GM18520 (cell line): ENCODE measurements at regions not wholly inside any gene's neighbourhood (a gene's known extent, or its start where the extent isn't known, plus 50 kb on each side); places are given as distances from the start of the nearest gene placed in this dataset.
"Not testable (repeated sequence)": the region's sequence is repeated elsewhere in the genome, so short reads cannot be mapped to it uniquely, and the experiment has no call there.

Experiments
- ATAC-seq: cut with Tn5 transposase; IDR thresholded peaks from one replicate; pipeline ENCODE4 v1.9.1; 2021; ENCODE audit not compliant: unreplicated experiment

DNA sequence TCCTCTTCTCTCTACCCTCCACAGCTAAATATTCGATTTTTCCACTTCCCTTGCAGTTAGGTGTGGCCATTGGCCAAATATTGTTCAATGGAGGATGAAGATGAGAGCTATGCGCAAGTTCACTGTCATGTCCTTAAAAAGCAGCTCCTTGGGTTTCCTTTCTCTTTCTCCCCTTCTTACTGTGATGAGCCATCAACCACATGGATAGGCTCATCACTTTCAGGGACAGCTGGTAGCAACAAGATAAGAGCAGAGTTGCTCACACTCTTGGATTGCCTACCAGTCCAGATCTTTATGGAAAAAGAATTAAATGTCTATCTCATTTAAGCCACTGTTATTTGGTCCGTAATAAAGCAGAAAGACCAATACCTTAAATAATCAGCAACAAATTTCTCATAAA, 377.0 kb downstream of the DDX10 start:
- no peak for ATAC-seq

DNA sequence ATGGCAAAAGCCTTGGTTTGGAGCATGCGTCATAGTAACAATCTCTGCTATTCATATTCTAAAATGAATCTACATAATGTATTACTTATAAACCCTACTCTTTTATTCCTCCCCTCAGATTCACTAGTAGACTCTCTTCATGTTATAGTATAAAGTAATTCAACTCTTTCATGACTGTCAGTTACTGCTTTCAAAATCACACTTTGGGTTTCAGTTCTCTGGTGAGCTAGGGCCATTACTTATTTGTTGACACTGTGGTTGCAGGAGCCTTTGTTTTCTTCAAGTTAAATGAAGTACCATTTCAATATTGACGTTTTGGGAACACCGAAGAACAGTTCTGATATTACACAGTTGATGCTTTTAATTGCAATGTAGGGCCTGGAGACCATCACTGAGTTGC, 378.4 kb downstream of the DDX10 start:
- peak; percentile 94 for ATAC-seq

DNA sequence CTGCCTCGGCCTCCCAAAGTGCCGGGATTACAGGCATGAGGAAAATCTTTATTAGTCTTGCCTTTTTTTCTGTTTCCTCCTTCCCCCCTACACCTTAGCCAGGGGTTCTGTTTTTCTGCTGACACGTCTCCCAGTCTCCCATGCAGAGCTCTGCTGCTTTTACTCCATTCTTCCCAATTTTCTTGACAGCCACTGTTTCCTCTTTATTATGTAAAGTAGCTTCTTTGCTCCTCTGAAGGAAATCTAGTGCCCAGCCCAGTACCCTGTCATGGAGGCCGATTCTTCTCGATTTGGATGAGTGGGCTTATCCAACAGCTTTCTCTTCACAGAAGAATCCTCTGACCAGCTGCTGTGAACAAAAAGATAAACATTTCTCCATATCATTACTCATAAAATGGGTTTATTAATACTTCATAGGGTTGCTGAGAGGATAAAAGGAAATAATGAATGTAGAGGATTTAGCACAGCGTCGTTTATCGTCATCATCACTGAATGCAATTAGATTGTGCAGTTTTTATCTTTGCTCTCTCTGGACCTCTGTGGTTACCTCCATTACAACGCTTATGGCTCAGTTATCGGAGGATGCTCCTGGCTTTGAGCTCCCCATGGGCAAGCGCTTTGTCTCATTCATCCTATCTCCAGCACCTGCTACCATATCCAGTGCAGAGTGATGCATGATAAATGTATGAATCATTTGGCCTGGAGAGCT, 375.6 kb upstream of the C11orf87 start:
- ATAC-seq: no peak

DNA sequence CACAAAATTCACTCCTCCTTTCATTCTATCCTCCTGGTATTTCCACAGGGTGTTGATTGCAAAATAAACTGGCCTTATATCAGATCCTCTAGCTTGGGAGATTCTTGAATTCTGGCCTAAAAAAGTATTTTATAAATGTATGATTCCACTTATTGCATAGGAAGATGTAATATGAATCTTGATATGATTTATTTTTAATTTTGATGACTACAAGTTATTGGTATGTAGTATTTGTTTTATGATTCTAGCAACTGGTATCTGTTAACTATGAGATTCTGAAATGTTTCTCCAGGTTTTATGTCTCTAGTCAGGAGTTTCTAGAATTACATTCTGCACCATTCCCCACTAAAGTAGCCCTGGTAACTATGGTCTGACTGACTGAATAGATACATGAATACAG, 373.9 kb upstream of the C11orf87 start:
- ATAC-seq: no peak

DNA sequence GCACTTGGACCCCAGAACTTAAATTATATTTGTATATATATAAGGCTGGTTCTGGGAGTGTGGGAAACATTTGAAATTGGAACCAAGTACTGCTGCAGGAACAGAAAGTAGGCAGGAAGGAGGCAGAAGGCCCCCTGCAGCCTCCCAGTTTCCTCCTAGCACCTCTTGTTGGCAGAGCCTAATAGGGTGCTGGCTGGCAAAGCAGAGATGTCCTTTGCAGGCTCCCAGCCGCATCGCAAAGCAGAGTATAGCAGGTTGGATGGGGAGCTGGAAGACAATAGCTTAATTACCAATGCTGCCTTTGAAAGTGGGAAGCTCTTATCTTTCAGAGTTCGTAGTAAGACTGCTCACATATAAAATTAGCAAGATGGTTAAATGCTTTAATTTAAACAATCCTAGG, 370.8 kb upstream of the C11orf87 start:
- ATAC-seq: no peak

DNA sequence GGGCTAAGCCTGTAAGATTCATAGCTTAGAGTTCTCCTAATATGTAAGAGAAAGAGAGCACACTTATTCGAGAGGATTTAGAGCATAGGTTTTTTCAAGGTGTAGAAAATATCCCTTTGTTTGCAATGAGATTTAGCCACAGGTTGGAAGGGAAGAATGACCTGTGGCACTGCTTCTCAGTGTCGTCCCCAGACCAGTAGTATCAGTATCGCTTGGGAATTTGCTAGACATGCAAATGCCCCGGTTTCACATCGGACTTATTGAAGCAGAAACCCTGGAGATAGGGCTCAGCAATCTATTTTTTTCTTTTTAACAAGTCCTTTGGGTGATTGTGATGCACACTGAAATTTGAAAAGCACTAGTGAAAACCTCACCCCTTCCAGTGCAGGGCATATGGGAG, 362.6 kb upstream of the C11orf87 start:
- ATAC-seq: no peak

DNA sequence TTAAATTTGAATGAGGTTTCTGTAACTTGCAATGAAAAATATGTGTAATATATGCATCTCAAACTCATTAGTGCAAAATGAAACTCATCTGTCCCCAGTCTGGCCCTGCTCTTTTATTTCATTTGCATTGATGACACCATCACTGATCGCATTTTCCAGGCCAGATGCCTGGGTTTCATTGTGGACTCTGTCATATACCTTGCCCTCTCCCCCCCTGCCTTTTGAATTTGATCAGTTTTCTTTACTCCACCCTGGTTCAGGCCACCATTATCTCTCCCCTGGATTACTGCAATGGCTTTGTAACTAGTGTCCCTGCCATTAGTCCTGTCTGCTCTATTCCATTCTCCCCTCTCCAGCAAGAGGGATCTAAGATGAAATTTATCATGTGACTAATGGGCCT, 360.6 kb upstream of the C11orf87 start:
- ATAC-seq: no peak

DNA sequence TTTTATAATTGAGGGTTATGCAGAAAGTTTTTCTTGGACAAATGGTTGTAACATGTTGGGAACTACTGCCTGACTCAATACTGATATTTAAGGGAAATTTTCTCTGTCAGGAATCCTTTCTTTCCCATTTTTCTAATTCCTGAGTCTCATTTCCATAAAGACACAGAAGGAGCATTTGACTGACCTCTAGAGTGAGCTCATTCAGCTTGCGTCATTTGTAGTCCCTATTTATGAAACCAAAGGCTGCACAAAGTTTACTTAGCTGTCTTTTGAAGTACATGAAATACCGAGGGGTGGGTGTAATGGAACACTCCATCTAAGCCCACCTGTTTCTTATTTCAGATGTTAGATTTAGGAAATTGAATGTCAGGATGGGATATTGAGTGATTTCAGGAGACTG, 359.5 kb upstream of the C11orf87 start:
- ATAC-seq: no peak

DNA sequence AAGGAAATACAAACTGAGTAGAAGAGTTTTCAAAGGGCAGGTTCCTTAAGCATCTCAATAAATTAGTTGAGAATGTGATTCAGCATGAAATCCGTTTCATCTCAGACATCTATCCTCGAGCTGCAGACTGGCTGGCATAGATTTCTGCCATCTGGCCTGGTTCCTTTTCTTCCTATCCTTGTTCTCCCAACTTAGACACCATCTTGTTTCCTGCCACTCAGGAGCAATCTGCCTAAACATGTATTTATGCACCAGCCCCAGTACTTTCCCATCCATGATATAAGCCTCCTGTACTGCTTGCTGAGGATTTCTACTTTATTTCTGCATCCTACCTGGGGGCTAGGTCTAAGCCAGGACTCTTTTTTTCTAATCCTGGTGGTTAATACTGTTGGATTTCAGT, 359.1 kb upstream of the C11orf87 start:
- no peak for ATAC-seq

DNA sequence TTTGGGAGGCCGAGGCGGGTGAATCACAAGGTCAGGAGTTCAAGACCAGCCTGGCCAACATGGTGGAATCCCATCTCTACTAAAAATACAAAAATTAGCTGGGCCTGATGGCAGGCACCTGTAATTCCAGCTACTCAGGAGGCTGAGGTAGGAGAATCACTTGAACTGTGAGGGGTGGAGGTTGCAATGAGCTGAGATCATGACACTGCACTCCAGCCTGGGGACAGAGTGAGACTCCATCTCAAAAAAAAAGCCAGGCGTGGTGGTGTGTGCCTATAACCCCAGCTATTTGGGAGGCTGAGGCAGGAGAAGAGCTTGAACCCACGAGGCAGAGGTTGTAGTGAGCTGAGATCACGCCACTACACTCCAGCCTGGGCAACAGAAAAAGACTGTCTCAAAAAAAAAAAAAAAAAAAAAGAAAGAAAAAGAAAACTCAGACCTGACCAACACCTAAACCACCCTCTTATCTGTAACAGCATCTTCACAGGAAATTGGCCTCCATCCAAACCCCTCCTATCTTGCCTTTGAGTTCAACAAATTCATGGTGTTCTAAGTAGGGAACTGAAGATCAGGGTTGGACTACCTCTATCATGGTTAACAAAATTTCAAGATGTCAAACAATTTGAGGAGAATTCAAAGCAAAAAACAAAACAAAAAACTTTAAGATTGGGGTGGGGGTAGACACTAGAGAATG, 357.2 kb upstream of the C11orf87 start:
- not testable (repeated sequence) for ATAC-seq

DNA sequence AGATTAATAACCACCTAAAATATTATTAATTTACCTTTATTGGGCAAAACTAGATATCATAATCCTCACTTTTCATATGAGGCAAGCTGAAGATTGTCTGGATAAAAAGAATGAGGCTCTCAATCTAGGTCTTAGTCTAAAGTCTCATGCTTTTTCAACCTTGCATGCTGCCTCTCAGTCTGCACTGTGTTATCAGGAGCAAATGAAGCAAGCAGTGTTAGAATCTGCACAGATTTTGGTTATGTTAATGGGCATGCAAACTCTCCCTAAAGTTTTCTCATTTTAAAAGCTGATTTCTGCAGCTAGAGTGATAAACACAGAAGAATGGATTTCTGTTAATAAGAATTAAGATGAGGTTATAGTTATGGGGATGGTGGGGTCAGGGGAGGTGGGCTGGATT, 350.7 kb upstream of the C11orf87 start:
- no peak for ATAC-seq

DNA sequence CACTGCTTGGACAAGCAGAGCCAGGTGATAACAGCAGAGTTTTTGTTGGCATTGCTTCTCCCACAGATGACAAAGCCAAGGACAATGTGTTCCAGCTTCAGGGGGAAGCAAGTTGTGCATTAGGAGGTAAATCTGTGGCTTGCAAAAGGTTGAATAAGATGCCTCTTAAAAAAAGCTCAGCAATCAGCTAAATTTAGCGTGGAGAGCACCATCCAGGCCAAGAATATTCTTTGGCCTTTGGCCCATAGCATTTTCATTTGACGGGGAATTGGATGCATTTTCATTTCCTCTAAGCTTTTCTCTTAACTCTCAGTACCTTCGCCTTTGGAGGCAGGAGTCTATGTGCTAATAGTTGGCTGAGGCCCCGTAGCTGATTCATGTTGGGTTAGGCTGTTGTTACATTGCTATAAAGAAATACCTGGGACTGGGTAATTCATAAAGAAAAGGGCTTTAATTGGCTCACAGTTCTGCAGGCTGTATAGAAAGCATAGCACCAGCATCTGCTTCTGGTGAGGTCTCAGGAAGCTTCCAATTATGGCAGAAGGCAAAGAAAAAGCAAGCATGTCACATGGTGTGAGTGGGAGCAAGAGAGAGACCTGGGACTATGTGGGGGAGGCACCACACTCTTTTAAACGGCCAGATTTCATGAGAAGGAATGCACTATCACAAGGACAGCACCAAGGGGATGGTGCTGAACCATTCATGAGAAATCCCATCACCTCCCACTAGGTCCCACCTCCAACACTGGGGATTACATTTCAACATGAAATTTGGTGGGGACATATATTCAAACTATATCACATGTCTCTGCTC, 350.1 kb upstream of the C11orf87 start:
- ATAC-seq: no peak

DNA sequence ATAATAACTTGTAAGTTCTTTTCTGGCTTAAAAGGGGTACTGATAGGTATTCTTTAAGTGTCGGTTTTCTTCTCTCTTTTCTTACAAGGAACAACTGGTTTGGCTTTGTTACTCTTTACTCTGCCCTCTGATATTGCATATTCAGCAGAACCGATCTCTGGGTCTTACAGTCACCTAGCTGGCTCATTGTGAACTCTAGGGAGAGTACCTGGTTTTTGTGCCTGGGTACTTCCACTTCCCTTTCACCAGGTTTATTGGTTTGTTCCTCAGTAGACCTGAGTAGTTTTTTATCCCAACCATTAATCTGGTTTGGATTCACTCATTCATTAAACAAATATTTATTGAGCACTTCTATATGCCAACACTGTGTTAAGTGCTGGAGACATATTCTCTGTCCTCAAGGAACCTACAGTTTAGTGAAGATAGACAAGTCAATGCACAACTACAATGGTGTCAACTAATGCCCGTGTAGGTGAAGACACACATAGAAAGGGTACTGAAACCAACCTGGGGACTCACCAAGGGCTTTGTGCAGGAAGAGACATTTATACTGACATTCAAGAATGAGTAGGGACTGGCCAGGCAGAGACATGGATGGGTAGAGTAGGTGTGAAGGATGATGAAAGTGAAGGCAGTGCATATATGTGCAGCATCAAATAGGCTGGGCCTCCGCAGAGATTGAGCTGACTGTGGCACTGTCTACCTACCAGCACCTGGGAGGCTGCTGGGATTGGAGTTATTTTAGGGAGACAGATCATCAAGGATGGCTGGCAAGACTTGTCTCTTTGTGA, 348.8 kb upstream of the C11orf87 start:
- peak; percentile 49 for ATAC-seq

DNA sequence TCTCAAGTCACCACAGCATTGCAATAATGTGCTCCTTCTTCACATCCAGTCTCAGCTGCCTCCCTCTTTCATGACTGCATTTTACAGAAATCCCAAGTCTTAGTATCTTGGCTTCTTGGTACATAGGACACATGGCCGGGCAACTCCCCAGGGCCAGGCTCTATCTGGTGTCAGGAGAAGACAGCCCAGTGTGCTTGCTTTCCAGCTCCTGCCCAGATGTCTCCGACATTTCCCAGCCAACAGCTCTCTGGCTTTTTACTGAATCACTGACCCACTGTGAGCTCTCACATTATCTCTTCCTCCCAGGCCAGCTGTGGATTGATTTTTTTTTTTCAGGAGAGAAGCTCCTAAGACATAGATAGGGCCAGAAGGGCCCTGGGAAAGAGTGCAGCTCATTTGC, 346.0 kb upstream of the C11orf87 start:
- no peak for ATAC-seq

DNA sequence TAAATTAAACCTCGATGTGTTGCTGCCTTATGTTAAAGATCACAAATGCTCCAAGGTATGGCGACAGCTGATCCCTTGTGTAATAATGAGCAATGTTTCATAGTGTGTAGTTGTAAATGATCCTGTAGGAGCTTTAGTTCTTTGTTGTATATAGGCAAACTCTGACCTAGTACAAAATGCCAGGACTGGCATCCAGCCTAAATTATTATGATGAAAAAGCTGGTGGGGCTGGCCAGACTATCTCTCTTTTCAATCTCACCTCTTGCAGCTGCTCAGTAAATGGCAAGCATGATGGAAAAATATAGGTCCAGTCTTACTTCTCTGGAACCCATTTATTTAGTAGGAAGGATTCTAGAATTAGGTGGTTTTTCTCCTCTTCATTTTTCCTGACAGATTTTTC, 345.1 kb upstream of the C11orf87 start:
- no peak for ATAC-seq

DNA sequence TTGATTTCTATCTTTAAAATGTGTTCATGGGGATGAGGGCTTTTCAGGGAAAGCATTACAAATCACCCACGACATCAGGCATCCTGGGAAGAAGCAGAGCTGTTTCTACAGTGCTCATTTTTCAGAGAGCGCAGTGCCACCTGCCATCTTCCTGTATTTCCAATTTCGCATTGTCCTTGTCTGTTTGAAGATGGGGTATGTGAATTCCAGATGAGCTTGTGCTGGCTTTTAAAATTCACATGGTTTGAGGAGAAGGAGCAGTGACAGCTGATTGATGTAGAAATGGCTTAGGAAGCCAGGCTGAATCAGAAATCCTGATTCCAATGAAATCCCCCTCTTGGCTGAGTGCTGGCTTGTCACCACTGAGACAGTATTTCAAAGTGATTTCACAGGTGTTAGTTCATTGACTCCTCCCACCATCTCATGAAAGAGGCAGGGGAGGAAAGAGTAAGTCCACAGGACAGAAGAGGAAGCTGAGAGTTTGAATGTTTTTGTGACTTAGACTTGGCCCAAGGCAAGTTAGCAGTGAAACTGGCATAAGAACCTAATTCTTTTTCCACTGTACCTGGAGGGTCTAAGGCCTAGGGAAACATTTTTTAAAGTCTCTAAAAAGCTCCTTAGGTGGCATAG, 344.6 kb upstream of the C11orf87 start:
- no peak for ATAC-seq

DNA sequence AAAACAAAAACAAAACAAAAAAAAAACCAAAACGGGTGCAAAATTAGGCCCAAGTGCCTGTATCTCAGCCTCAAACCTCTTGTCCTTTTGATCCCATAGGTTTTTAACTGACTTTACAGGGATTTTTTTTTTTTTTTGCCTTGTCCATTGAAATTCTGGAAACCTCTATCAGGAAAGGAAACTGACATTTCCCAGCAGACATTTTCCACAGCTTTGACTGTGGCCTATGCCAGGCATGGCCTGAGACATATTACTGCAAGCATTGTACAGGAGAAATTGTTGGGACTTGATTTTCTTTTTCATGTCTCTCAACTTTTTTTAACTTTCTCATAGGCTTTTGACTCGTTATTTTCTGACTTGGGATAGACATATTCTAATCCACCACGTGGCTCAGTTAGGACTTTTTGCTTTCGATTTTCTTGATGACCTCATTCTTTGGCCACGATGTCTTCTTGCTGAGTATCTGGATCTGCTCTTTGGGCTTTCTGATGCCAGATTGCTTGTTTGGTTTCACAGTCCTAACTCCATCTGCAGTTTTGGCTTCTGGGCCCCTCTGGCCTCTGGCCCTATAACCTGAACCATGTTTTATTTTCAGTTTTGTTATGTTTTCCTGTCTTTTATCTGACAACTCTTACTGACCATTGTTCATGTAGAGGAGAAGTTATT, 336.1 kb upstream of the C11orf87 start:
- no peak for ATAC-seq

DNA sequence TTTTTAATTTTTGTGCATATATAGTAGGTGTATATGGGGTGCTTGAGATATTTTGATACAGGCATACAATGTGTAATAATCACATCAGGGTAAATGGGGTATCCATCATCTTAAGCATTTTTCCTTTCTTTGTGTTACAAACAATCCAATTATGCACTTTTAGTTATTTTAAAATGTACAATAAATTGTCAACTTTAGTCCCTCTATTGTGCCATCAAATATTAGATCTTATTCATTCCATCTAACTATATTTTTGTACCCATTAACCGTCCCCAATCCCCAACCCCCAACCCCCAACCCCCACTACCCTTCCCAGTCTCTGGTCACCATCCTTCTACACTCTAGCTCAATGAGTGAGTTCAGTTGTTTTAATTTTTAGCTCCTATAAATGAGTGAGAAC, 335.1 kb upstream of the C11orf87 start:
- ATAC-seq: no peak

DNA sequence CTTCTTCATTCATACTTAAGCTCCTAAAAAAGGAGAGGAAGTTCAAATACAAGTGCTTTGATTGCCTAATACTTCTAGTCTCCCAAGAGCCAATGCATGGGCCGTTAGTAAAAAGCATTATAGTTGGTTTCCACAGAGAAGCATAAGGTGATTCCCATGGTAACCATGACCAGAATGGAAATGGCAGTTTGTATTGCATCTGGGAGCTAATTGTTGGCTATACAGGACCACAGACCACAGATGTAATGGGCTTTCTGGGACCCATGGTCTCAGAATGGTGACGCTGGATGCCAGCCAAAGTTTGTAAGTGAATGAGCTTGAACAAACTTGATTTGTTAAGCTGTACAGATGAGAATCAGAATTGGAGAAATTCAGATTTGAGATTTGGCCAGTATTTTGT, 333.9 kb upstream of the C11orf87 start:
- ATAC-seq: no peak

DNA sequence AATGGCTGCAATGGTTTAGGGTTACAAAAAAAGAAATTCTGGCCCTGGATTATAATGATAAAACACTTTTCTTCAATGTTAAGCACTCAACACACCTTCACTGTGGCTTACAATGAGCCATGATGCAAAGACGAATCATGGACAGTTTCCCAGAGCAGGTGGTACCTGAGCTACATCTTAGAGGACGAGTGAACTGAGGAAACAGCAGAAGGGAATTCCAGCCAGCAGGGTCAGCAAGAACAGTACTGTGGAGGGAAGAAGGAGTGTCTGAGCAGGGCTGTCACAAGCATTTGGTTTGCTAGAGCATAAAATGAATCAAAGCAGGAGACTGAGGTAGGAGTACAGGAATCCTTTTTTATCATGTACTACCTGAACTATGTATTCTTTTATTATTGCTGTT, 332.8 kb upstream of the C11orf87 start:
- ATAC-seq: no peak
